Stimulated activated CD4-positive, alpha-beta T cell treated with anti-CD3 and anti-CD28 coated beads, Interleukin-12 subunit alpha, Interleukin-12 subunit beta, amount 100 ng/mL, for 4 hours (primary cell): ENCODE measurements at regions not wholly inside any gene's neighbourhood (a gene's known extent, or its start where the extent isn't known, plus 50 kb on each side); places are given as distances from the start of the nearest gene placed in this dataset.
"Not testable (repeated sequence)": the region's sequence is repeated elsewhere in the genome, so short reads cannot be mapped to it uniquely, and the experiment has no call there.

ENCODE experiments used
- DNase-seq: peaks from one replicate; pipeline ENCODE4 v3.0.0-alpha.2; 2020

- no peak for DNase-seq
These were observed 245.5 kb upstream of the SLC7A11 start for GRCh38 chr4:138487670-138488069.

- DNase-seq, result no peak
These were observed 245.1 kb upstream of the SLC7A11 start for GRCh38 chr4:138487230-138487629.

- no peak for DNase-seq
These were observed 243.3 kb upstream of the SLC7A11 start for GRCh38 chr4:138485498-138485897.

GRCh38 chr4:138475116-138475515, 233.0 kb upstream of the SLC7A11 start:
- DNase-seq, result no peak

GRCh38 chr4:138473339-138473738, 231.2 kb upstream of the SLC7A11 start:
- DNase-seq, result no peak

- DNase-seq, result no peak
These were observed 218.6 kb upstream of the SLC7A11 start for GRCh38 chr4:138460477-138461414.

- no peak for DNase-seq
These were observed 216.6 kb upstream of the SLC7A11 start for GRCh38 chr4:138458751-138459150.

GRCh38 chr4:138456349-138456748, 214.2 kb upstream of the SLC7A11 start:
- not testable (repeated sequence) for DNase-seq

GRCh38 chr4:138455097-138455496, 212.9 kb upstream of the SLC7A11 start:
- no peak for DNase-seq

GRCh38 chr4:138452826-138453225, 210.7 kb upstream of the SLC7A11 start:
- DNase-seq, result no peak

- DNase-seq, result no peak
These were observed 209.1 kb upstream of the SLC7A11 start for GRCh38 chr4:138451276-138451663.

- no peak for DNase-seq
These were observed 208.6 kb upstream of the SLC7A11 start for GRCh38 chr4:138450546-138451275.

- DNase-seq, result no peak
These were observed 207.8 kb upstream of the SLC7A11 start for GRCh38 chr4:138449938-138450337.

GRCh38 chr4:138448169-138448568, 206.0 kb upstream of the SLC7A11 start:
- DNase-seq, result no peak

GRCh38 chr4:138446456-138446855, 204.3 kb upstream of the SLC7A11 start:
- DNase-seq, result no peak

- no peak for DNase-seq
These were observed 202.9 kb upstream of the SLC7A11 start for GRCh38 chr4:138445098-138445497.

- DNase-seq, result no peak
These were observed 202.1 kb upstream of the SLC7A11 start for GRCh38 chr4:138444260-138444659.

- no peak for DNase-seq
These were observed 197.0 kb upstream of the SLC7A11 start for GRCh38 chr4:138439143-138439581.

GRCh38 chr4:138438608-138439007, 196.5 kb upstream of the SLC7A11 start:
- DNase-seq, result no peak

- DNase-seq, result no peak
These were observed 195.2 kb upstream of the SLC7A11 start for GRCh38 chr4:138437263-138437851.

GRCh38 chr4:138435733-138436132, 193.6 kb upstream of the SLC7A11 start:
- DNase-seq, result not testable (repeated sequence)

GRCh38 chr4:138435046-138435445, 192.9 kb upstream of the SLC7A11 start:
- DNase-seq, result not testable (repeated sequence)

- DNase-seq, result no peak
These were observed 186.5 kb upstream of the SLC7A11 start for GRCh38 chr4:138428611-138429010.

- DNase-seq, result no peak
These were observed 184.6 kb upstream of the SLC7A11 start for GRCh38 chr4:138426786-138427185.
